ENCODE measurements at regions not wholly inside any gene's neighbourhood (a gene's known extent, or its start where the extent isn't known, plus 50 kb on each side); places are given as distances from the start of the nearest gene placed in this dataset.

DNA sequence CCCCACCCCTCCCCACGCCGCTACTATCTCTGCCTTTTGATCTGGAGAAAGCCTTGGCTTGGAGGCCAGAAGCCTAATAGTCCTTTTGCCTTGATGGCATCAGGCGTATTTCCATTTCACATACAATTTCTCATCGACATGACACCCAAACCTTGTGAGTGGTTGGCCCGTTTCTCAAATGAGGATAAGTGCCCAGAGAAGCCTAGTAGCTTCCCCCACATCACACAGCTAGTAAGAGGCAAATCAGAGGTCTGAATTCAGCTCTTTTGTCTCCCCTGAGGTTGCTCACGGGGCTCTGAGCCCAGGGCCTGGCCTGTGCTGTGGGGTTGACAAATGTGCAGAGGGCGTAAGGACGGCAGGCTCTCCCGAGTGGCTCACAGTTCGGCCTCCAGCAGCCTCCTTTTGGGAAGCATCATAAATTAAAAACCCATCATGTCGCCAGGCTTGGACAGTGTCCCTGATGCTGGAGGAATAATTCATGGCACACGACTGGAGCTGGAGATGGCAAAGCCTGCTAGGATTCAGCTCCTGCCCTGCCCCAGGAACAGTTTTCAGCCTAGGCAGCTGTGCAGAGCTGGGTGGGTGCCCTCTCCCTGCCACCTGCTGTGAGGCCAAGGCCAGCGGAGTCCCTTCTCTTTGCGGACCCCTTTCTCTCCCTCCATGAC, 263.8 kb downstream of the NSG2 start:
- DNase-seq (ENCODE audit: extremely low spot score in 2 of 2) = peak; percentile 62 to 90

DNA sequence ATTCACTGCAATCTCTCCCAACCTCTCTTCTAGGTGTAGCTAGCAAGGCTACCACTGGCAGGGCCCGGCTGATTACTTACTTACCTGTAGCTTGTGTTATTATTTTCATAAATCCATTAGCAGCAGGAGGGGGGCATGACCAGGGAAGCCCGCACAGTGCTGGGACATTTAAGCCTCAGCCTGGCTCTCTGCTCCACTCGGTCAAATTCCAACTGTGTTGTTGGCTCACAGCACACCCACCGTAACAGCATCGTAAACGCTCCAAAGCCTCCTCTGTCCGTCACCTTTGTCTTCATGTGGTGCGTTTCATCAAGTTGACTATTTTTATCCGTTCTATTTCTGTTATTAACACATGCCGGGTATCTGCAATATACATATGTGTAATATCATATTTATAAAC, 264.7 kb downstream of the NSG2 start:
- no peak for TF ChIP-seq POLR2AphosphoS5 (IDR thresholded peaks at IDR 0.05; ENCODE audit: insufficient read depth in 1 of 2, low read depth in 1 of 2)
- TF ChIP-seq, protein P1, sequence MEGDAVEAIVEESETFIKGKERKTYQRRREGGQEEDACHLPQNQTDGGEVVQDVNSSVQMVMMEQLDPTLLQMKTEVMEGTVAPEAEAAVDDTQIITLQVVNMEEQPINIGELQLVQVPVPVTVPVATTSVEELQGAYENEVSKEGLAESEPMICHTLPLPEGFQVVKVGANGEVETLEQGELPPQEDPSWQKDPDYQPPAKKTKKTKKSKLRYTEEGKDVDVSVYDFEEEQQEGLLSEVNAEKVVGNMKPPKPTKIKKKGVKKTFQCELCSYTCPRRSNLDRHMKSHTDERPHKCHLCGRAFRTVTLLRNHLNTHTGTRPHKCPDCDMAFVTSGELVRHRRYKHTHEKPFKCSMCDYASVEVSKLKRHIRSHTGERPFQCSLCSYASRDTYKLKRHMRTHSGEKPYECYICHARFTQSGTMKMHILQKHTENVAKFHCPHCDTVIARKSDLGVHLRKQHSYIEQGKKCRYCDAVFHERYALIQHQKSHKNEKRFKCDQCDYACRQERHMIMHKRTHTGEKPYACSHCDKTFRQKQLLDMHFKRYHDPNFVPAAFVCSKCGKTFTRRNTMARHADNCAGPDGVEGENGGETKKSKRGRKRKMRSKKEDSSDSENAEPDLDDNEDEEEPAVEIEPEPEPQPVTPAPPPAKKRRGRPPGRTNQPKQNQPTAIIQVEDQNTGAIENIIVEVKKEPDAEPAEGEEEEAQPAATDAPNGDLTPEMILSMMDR (IDR thresholded peaks at IDR 0.05) = no peak
- no peak for TF ChIP-seq POLR2A (IDR thresholded peaks at IDR 0.05)
- no peaks in the 10 kb centered on the region for H3K27me3 ChIP-seq
- DNase-seq (ENCODE audit: extremely low spot score in 2 of 2) = peak in 1 of 2 donors; percentile 22
- H3K36me3 ChIP-seq = no peaks in the 10 kb centered on the region
- intact Hi-C loops (cut with DNase I) = loop anchor here (10.0 kb wide), 1 partner anchor 265 kb away; the partner anchor contains the start of gene NSG2
- no peak overlapping the region for H3K27ac ChIP-seq
- peaks cover 10% of the 10 kb centered on the region for H3K4me1 ChIP-seq
- no peak overlapping the region for H3K4me3 ChIP-seq
- H3K9me3 ChIP-seq = no peaks in the 10 kb centered on the region

More for the DNA sequence above, 263.8 kb downstream of the NSG2 start:
- Histone ChIP-seq H3K4me3 (no peak overlapping the region), H3K27me3 (no peaks in the 10 kb centered on the region), H3K27ac (no peak overlapping the region), H3K4me1 (peaks cover 10% of the 10 kb centered on the region), H3K9me3 (no peaks in the 10 kb centered on the region), H3K36me3 (no peaks in the 10 kb centered on the region)
- no peak for TF ChIP-seq POLR2AphosphoS5 (IDR thresholded peaks at IDR 0.05; ENCODE audit: insufficient read depth in 1 of 2, low read depth in 1 of 2)
- TF ChIP-seq POLR2A (IDR thresholded peaks at IDR 0.05) = no peak
- TF ChIP-seq, protein P1 (IDR thresholded peaks at IDR 0.05) = no peak
- intact Hi-C loops (cut with DNase I) = no loop called here

DNA sequence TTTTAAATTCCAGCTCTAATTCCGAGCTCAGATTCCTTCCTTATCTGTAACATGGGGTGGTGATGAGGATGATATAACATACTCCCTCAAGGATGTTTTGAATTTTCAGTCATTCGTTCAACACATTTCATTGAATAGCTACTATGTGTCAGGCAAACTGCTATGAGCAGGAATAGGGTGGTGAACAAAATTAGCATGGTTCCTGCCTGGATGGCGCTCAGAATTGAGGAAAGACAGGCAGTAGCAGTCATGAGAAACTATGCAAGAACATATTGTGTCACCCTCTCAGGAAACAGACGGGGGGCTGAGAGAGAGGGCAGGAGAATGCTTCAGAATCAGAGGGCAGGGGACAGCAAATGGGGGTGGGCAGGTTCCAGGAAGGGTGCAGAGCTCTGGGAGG, 265.2 kb downstream of the NSG2 start:
- no peaks in the 10 kb centered on the region for H3K9me3 ChIP-seq
- intact Hi-C loops (cut with DNase I) = loop anchor here (10.0 kb wide), 1 partner anchor 266 kb away; the partner anchor contains the start of gene NSG2
- H3K27ac ChIP-seq = no peak overlapping the region
- H3K27me3 ChIP-seq = no peaks in the 10 kb centered on the region
- no peak overlapping the region for H3K4me3 ChIP-seq
- no peak for DNase-seq (ENCODE audit: extremely low spot score in 2 of 2)
- no peaks in the 10 kb centered on the region for H3K36me3 ChIP-seq
- peaks cover 10% of the 10 kb centered on the region for H3K4me1 ChIP-seq
- TF ChIP-seq, protein P1 (IDR thresholded peaks at IDR 0.05) = no peak
- TF ChIP-seq POLR2A (IDR thresholded peaks at IDR 0.05) (no peak), POLR2AphosphoS5 (IDR thresholded peaks at IDR 0.05; ENCODE audit: insufficient read depth in 1 of 2, low read depth in 1 of 2) (no peak)

DNA sequence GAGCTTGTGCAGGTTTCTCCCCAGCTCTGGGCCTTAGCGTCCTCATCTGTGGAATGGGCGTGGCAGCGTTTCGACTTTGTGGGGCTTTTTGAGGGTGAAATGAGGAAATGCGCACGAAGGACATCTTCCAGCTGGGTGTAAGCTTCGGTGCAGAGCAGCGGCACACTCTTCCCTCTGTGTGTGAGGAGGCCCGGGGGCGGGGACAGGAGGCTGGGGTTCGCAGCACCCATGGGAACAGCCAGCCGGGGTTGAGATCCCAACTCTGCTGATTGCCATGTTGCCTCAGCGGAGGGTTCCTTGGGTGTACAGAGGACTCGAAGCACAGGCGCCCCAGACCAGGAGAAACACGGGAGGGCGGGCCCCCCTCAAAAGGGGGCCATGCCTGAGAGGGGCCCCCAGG, 265.6 kb downstream of the NSG2 start:
- no peak overlapping the region for H3K27ac ChIP-seq
- peaks cover 10% of the 10 kb centered on the region for H3K4me1 ChIP-seq
- DNase-seq (ENCODE audit: extremely low spot score in 2 of 2) = peak in 1 of 2 donors; percentile 90
- no peaks in the 10 kb centered on the region for H3K36me3 ChIP-seq
- TF ChIP-seq POLR2AphosphoS5 (IDR thresholded peaks at IDR 0.05; ENCODE audit: insufficient read depth in 1 of 2, low read depth in 1 of 2) = no peak
- TF ChIP-seq POLR2A (IDR thresholded peaks at IDR 0.05) = no peak
- TF ChIP-seq, protein P1 (IDR thresholded peaks at IDR 0.05) = no peak
- H3K27me3 ChIP-seq = no peaks in the 10 kb centered on the region
- intact Hi-C loops (cut with DNase I) = loop anchor here (10.0 kb wide), 1 partner anchor 266 kb away; the partner anchor contains the start of gene NSG2
- H3K4me3 ChIP-seq = no peak overlapping the region
- no peaks in the 10 kb centered on the region for H3K9me3 ChIP-seq
